ENCODE measurements at regions not wholly inside any gene's neighbourhood (a gene's known extent, or its start where the extent isn't known, plus 50 kb on each side); places are given as distances from the start of the nearest gene placed in this dataset.

- no peak for DNase-seq
These were observed 367.4 kb downstream of the FBXO15 start for GRCh38 chr18:73780218-73780617.

- DNase-seq = no peak
These were observed 369.6 kb downstream of the FBXO15 start for GRCh38 chr18:73778032-73778359.

GRCh38 chr18:73777356-73778031 lies 370.1 kb downstream of the FBXO15 start:
- no peak for DNase-seq

DNA sequence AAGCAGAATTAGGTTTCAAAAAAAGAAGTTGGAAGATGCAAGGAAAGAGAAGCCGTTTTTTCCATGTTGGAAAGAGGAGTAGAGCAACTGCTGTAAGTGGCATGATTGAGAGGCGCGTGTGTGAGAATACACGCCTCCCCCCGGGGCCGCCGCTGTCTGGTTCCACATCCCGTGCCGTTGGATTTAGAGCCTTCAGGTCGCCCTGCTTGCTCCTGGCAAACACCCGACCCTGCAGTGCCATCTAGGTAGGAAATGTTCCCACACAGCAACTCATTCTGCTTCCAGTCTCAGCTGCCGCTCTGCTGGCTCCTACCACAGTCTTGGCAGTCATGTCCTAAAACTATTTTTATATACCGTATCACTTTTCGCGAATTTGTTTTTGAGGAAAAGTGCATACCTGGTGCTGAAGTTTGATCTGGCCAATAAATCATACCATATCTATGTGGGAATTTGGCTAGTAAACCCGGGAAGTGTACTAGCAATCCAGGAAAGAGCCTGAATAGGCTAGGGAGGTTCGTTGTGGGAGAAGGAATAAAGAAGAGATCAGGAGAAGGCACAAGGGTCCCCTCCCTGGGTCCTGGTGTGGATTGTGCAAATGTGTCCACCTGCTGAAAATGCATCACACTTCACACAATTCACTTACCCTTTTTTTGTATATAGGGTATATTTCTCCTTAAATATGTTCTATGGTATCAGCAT lies 372.7 kb downstream of the FBXO15 start:
- no peak for DNase-seq

DNA sequence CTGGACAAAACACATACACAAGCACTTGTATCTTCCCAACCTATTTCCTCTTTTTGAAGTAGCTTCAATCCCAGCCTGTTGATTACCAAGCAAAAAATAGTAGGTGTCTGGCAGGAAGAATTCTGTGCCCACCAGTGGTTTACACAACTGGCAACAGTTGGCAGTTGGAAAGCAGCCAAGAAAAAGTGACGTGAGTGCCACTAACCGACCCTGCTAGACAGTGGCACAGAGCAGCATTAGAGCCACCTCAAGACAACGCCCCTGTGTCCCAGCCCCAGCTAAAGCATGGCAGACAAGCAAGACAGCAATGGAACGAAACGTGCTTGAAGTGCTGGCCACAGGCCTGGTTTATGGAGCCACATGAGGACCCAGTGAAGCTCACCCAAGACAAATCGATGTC lies 379.6 kb downstream of the FBXO15 start:
- DNase-seq = no peak

GRCh38 chr18:73766910-73767515 lies 380.6 kb downstream of the FBXO15 start:
- no peak for DNase-seq

DNA sequence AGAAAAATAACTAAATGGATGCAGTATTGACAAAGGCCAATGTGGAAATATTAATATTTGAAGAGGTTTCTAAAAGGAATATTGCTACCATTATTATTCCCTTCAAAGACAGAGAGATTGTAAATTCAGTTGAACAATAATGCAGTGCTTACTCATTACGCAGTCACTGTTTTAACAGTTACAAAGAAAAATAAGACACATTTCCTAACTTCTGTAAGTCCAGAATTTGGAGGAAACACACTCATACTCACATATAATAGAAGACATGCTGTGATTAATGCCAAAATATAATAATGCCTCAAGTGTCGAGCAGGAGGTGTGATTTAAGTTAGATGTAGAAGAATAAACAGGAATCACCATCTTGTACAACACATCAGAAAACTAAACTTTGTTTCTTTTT lies 389.2 kb downstream of the FBXO15 start:
- no peak for DNase-seq

DNA sequence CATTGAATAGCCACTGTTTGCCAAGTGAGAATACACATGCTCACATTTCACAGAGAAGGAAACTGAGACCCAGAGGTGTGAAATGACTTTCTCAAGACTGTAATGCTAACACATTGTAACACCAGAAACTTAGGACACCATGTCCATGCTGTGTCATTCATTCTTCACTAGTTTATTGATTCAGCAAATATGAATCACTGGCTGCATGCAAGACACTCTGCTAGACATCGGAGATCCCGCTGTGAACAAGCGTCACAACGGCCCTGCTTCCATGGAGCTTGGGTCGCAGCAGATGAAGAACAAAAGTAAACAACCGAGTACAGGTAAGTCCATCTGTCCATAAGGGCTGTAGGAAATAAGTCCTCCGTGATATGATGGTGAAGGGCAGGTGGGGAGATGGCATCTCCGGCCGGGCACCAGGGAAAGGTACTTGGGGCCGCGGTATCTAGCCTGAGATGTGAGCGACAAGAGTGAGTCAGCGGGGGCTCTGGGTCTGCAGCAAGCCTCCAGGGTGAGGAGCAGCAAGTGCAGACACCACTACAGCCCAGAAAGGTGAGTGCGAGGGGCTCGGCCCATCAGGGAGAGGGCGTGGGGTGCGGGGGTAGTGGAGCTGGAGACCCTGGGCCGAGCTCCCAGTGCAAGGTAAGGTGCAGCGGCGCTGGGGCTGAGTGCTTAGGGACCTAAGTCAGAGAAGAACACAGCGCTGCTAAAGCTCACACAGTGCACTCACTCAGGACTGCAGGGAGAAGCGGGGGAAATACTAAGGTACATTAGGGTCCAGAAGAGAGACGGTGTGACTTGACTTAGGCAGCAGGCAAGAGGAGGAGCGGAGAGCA lies 391.2 kb downstream of the FBXO15 start:
- DNase-seq = no peak

DNA sequence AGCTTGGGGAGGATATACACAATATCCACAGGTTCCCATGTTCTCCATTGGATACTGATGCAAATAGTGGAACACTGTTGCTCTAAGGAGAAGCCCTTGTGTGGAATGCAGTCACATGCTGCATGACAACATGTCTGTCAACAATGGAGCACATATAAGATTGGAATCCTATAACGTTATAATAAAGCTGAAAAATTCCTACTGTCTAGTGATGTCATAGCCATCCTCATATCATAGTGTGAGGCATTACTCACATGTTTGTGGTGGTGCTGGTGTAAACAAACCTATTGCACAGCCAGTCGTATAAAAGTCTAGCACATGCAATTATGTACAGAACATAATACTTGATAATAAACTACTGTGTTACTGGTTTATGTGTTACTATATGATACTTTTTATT lies 394.7 kb downstream of the FBXO15 start:
- no peak for DNase-seq

DNA sequence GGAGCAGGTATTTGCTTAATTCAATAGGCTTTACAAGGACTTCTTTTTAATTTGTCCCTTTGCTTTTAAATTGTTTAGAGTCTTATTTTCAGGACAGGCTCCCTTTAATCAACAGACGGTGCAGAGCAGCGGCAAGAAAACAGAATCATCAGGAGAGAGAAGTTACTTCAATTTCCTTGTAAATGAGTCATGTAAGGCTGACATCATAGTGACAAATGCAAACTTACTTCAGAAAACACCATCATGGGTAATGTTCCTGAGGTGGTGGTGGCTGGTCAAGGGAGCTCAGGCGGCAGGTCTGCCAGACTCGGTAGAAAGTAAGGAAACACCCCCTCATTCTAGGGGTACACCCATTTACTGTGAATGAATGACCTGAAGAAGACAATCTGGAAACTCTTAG lies 395.1 kb downstream of the FBXO15 start:
- no peak for DNase-seq

GRCh38 chr18:73750052-73750451 lies 397.6 kb downstream of the FBXO15 start:
- DNase-seq = no peak

GRCh38 chr18:73749304-73749703 lies 398.3 kb downstream of the FBXO15 start:
- DNase-seq = no peak

GRCh38 chr18:73748731-73749130 lies 398.9 kb downstream of the FBXO15 start:
- DNase-seq = no peak

DNA sequence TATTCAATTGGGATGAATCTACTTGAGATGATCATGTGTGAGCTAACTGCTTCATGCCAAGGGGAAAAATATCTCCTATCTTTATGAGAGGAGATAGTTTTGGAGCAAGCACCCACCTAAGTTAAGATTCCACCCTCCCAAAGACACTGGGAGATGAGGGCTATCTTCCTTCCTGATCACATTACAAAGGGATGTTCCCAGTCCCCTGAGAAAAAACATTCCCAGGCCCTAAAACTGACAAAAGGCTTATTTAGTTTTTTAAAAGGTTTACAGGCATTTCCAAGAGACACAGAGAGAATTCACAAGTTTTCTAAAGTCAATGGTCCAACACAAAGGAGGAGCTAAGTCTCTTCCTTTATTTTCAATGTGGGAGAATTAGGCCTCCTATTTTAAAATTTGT lies 401.5 kb downstream of the FBXO15 start:
- no peak for DNase-seq

DNA sequence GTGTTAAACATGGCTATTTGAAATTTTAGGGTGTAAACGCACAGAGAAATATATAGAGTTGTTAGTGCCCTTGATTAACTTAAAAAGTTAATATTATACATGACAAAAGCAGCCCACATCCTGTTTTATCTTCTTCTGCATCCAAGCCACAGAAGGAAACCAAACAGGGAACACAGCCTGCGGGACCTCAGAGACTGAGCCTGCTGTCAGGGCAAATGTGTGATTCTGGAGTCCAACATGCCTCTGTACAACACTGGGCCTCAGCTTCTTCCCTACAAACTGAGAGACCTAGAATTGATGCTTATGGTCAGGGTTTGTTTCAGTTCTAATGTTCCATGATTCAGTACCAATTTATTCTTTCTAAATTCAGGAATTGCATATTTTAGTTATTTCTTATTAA lies 404.7 kb downstream of the FBXO15 start:
- DNase-seq = no peak

DNA sequence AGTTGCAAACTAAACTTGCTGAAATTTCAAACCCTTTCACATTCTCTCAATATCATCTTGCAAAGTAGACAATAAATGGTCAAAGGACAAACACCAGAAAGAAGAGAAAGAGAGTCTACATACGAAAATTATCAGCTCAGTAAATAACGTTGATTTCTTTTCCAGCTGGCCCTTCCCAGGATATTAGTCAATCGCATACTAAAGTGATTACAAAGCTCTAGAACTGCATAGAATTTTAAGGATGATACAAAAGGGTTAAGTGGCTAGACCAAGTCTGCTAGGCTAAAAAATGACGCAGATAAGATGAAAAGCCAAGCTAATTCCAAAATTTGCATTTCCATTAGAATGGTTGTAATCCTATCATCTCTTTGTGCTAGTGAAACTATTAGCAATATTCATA lies 405.7 kb downstream of the FBXO15 start:
- no peak for DNase-seq

- DNase-seq = no peak
These were observed 408.5 kb downstream of the FBXO15 start for GRCh38 chr18:73739098-73739497.

DNA sequence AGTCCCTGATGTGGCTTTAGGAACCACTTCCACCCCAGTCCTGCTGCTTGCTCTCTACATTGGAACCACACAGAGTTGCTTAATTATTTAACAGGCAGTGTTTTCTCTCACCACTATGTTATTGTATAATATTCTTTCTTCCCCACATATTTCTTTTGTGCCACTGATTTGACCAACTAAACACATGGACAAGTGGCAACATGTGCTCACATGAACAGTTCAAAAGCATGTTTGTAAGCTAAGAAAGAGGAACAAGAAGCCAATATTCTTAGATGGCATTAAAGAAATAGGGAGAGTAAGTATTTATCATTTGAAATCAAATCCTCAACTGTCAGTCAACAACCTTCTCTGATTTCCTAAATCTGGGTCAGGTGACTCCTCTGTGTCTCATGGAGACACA lies 409.6 kb downstream of the FBXO15 start:
- no peak for DNase-seq

DNA sequence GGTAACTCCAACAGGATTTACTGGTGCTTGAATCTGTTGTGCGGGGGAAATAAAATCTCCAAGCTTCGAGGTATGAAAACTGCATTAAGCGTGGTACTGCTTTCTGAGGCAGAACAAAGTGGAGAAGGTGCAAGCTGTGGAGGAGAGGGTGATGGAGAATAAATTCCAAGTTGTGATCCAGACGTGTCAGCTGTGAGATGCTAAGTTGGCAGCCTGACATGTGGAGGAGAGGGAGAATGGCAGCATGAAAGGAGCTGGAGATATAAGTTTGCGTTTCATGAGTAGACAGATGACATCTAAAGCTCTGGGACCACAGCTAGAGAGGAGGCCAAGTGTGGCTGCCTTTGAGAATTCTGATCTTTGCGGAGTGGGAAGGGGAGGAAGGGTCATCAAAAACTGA lies 411.8 kb downstream of the FBXO15 start:
- no peak for DNase-seq

GRCh38 chr18:73733806-73734314 lies 413.8 kb downstream of the FBXO15 start:
- DNase-seq = no peak

- DNase-seq = no peak
These were observed 414.3 kb downstream of the FBXO15 start for GRCh38 chr18:73733376-73733775.

GRCh38 chr18:73728657-73729056 lies 419.0 kb downstream of the FBXO15 start:
- DNase-seq = no peak

- no peak for DNase-seq
These were observed 422.7 kb downstream of the FBXO15 start for GRCh38 chr18:73724958-73725357.

Data from CD4-positive, alpha-beta T cell treated with Interleukin-4 for 4 hours (primary cell).